HCT116 (cell line): ENCODE measurements at regions not wholly inside any gene's neighbourhood (a gene's known extent, or its start where the extent isn't known, plus 50 kb on each side); places are given as distances from the start of the nearest gene placed in this dataset.

Experiments used
- ATAC-seq: fragments of 200-7000 bp; cut with Tn5 transposase; 2 replicates; pipeline ENCODE4 v1.9.1; 2020; ENCODE audit warnings: mild to moderate bottlenecking, moderate library complexity
- BruUV-seq: library from RNA; stranded (reverse); fragments of 400-500 nt; replicated peaks from 2 replicates; lab custom pipeline; 2021; lab: Mats Ljungman, UMichigan
- CTCF ChIA-PET: fragments of 300-600 bp; sonication (Branson Sonifier 250); formaldehyde crosslinking; loops from one replicate; lab custom pipeline; 2021; ENCODE audit warnings: antibody characterized with exemption; lab: Charles Lee
- POLR2A ChIA-PET: fragments of 300-600, 350-600 bp; sonication (Branson Sonifier 250); formaldehyde crosslinking; loops from one replicate; lab custom pipeline; 2021; ENCODE audit warnings: antibody characterized with exemption; lab: Charles Lee
- RAD21 ChIA-PET, 2 experiments: fragments of 300-600 bp; sonication (Branson Sonifier 250); formaldehyde crosslinking; loops; one replicate each; lab custom pipeline; 2023; ENCODE audit warnings: low total read pairs in 2 of 2; ENCODE audit not compliant: uncharacterized antibody in 2 of 2, unreplicated experiment in 2 of 2, low non-redundant PET in 1 of 2; lab: Charles Lee
- DNase-seq: peaks from one replicate; pipeline ENCODE4 v3.0.0-alpha.2; 2010; ENCODE audit warnings: low read depth, low spot score
- H2AFZ ChIP-seq: fragments of 200-600 bp; shearing (Covaris generic), sonication (generic); 2 replicates; pipeline ENCODE4 v1.6.1; 2017; ENCODE audit warnings: low read depth, mixed run types, mixed read lengths, antibody characterized with exemption, low read length; ENCODE audit not compliant: poor library complexity, severe bottlenecking
- H3K27ac ChIP-seq: 2 replicates; pipeline ENCODE4 v1.5.1; 2012; ENCODE audit warnings: low read depth, low read length
- H3K27me3 ChIP-seq: fragments of 200-600 bp; sonication (generic); 2 replicates; pipeline ENCODE4 v1.6.1; 2016; ENCODE audit warnings: mixed run types, low read length, mixed read lengths; ENCODE audit not compliant: insufficient read depth
- H3K36me3 ChIP-seq, 2 experiments: fragments of 200-500 bp in 1 of 2; fragments of 200-600 bp in 1 of 2; sonication (Bioruptor generic) in 1 of 2; sonication (generic) in 1 of 2; 2 replicates each; pipeline versions ENCODE4 v1.5.1 to v1.6.1; 2014 to 2016; ENCODE audit warnings: low read length in 2 of 2, inconsistent platforms in 1 of 2, mixed read lengths in 1 of 2, mixed run types in 1 of 2; ENCODE audit not compliant: insufficient read depth in 2 of 2, control insufficient read depth in 1 of 2
- H3K4me1 ChIP-seq, 2 experiments: fragments of 200-600 bp in 1 of 2; sonication (generic) in 1 of 2; 2 replicates each; pipeline versions ENCODE4 v1.5.1 to v1.6.1; 2012 to 2017; ENCODE audit warnings: low read length in 2 of 2, inconsistent platforms in 1 of 2, mild to moderate bottlenecking in 1 of 2, mixed read lengths in 1 of 2, mixed run types in 1 of 2, moderate library complexity in 1 of 2; ENCODE audit not compliant: insufficient read depth in 2 of 2, control insufficient read depth in 1 of 2
- H3K4me2 ChIP-seq: fragments of 200-600 bp; sonication (generic); 2 replicates; pipeline ENCODE4 v1.6.1; 2017; ENCODE audit warnings: mixed run types, low read length, mixed read lengths
- H3K4me3 ChIP-seq, 2 experiments: fragments of 200-600 bp in 1 of 2; sonication (generic) in 1 of 2; replicated peaks in 1 of 2; 2 replicates each; pipeline ENCODE4 v1.5.1; 2011 to 2016; ENCODE audit warnings: low read length in 2 of 2, control low read depth in 1 of 2, low read depth in 1 of 2, mild to moderate bottlenecking in 1 of 2, mixed read lengths in 1 of 2, mixed run types in 1 of 2
- H3K79me2 ChIP-seq: fragments of 200-600 bp; sonication (generic); 2 replicates; pipeline ENCODE4 v1.6.1; 2017; ENCODE audit warnings: mild to moderate bottlenecking, mixed run types, low read length, moderate library complexity, mixed read lengths; ENCODE audit not compliant: insufficient read depth
- H3K9ac ChIP-seq: fragments of 200-600 bp; sonication (generic); 2 replicates; pipeline ENCODE4 v1.6.1; 2016; ENCODE audit warnings: low read length, mixed read lengths
- H3K9me2 ChIP-seq: fragments of 200-600 bp; sonication (generic), shearing (Covaris generic); 2 replicates; pipeline ENCODE4 v1.6.1; 2017; ENCODE audit warnings: mixed run types, mild to moderate bottlenecking, moderate library complexity; ENCODE audit not compliant: insufficient read depth
- H3K9me3 ChIP-seq, 2 experiments: fragments of 200-500 bp in 1 of 2; fragments of 200-600 bp in 1 of 2; sonication (Bioruptor generic) in 1 of 2; sonication (generic) in 1 of 2; 2 replicates each; pipeline ENCODE4 v1.6.1; 2014 to 2017; ENCODE audit warnings: low read length in 2 of 2, mixed read lengths in 2 of 2, inconsistent platforms in 1 of 2, low read depth in 1 of 2, mild to moderate bottlenecking in 1 of 2, mixed run types in 1 of 2, moderate library complexity in 1 of 2; ENCODE audit not compliant: control insufficient read depth in 1 of 2, insufficient read depth in 1 of 2
- H4K20me1 ChIP-seq: fragments of 200-600 bp; sonication (generic), shearing (Covaris generic); 2 replicates; pipeline ENCODE4 v1.6.1; 2017; ENCODE audit warnings: mixed run types, mild to moderate bottlenecking, moderate library complexity; ENCODE audit not compliant: insufficient read depth
- CEBPB ChIP-seq: IDR thresholded peaks from 2 replicates; pipeline ENCODE4 v1.6.1; 2012; ENCODE audit warnings: low read depth
- FOSL1 ChIP-seq: IDR thresholded peaks from 2 replicates; pipeline ENCODE4 v1.6.1; 2012; ENCODE audit warnings: low read depth
- MAX ChIP-seq: IDR thresholded peaks from 2 replicates; pipeline ENCODE4 v1.6.1; 2012
- SP1 ChIP-seq: IDR thresholded peaks from 2 replicates; pipeline ENCODE4 v1.6.1; 2012; ENCODE audit warnings: low read depth
- SRF ChIP-seq: IDR thresholded peaks from 2 replicates; pipeline ENCODE4 v1.6.1; 2012; ENCODE audit warnings: low read depth
- YY1 ChIP-seq: IDR thresholded peaks from 2 replicates; pipeline ENCODE4 v1.6.1; 2011; ENCODE audit warnings: low read length, low read depth, moderate library complexity, mild to moderate bottlenecking; ENCODE audit not compliant: insufficient replicate concordance; ENCODE audit errors: extremely low read depth
- ZNF274 ChIP-seq: fragments of 200-500 bp; sonication (Bioruptor generic); IDR thresholded peaks from 2 replicates; pipeline ENCODE4 v1.6.1; 2014; ENCODE audit warnings: mild to moderate bottlenecking, low read depth, low read length, inconsistent platforms
- intact Hi-C: fragments of 100-400 bp; cut with micrococcal nuclease; formaldehyde crosslinking; loops from 2 replicates; pipeline ENCODE4 v1.10.0; 2022
- TF ChIP-seq, protein P1 (sequence below): IDR thresholded peaks from 2 replicates; pipeline ENCODE4 v1.6.1; 2011; ENCODE audit warnings: mild to moderate bottlenecking, low read length, moderate library complexity; ENCODE audit not compliant: insufficient replicate concordance; ENCODE audit errors: extremely low read depth
- TF ChIP-seq, protein P2 (sequence below): IDR thresholded peaks from 2 replicates; pipeline ENCODE4 v1.6.1; 2012; ENCODE audit warnings: low read depth

GRCh38 chr11:111438168-111438567 is 59.1 kb upstream of the POU2AF1 start:
- TF ChIP-seq MAX (no peak), ZNF274 (no peak), YY1 (no peak), CEBPB (no peak), SRF (no peak), FOSL1 (no peak), SP1 (no peak)
- TF ChIP-seq, protein P1, sequence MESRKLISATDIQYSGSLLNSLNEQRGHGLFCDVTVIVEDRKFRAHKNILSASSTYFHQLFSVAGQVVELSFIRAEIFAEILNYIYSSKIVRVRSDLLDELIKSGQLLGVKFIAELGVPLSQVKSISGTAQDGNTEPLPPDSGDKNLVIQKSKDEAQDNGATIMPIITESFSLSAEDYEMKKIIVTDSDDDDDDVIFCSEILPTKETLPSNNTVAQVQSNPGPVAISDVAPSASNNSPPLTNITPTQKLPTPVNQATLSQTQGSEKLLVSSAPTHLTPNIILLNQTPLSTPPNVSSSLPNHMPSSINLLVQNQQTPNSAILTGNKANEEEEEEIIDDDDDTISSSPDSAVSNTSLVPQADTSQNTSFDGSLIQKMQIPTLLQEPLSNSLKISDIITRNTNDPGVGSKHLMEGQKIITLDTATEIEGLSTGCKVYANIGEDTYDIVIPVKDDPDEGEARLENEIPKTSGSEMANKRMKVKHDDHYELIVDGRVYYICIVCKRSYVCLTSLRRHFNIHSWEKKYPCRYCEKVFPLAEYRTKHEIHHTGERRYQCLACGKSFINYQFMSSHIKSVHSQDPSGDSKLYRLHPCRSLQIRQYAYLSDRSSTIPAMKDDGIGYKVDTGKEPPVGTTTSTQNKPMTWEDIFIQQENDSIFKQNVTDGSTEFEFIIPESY = no peak
- TF ChIP-seq, protein P2, sequence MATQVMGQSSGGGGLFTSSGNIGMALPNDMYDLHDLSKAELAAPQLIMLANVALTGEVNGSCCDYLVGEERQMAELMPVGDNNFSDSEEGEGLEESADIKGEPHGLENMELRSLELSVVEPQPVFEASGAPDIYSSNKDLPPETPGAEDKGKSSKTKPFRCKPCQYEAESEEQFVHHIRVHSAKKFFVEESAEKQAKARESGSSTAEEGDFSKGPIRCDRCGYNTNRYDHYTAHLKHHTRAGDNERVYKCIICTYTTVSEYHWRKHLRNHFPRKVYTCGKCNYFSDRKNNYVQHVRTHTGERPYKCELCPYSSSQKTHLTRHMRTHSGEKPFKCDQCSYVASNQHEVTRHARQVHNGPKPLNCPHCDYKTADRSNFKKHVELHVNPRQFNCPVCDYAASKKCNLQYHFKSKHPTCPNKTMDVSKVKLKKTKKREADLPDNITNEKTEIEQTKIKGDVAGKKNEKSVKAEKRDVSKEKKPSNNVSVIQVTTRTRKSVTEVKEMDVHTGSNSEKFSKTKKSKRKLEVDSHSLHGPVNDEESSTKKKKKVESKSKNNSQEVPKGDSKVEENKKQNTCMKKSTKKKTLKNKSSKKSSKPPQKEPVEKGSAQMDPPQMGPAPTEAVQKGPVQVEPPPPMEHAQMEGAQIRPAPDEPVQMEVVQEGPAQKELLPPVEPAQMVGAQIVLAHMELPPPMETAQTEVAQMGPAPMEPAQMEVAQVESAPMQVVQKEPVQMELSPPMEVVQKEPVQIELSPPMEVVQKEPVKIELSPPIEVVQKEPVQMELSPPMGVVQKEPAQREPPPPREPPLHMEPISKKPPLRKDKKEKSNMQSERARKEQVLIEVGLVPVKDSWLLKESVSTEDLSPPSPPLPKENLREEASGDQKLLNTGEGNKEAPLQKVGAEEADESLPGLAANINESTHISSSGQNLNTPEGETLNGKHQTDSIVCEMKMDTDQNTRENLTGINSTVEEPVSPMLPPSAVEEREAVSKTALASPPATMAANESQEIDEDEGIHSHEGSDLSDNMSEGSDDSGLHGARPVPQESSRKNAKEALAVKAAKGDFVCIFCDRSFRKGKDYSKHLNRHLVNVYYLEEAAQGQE = no peak
- no TSS peak for BruUV-seq
- Histone ChIP-seq H3K9me2 (no peaks in the 10 kb centered on the region), H3K36me3 (no peaks in the 10 kb centered on the region), H3K9ac (no peak overlapping the region), H3K9me3 (no peaks in the 10 kb centered on the region), H3K27me3 (no peaks in the 10 kb centered on the region), H4K20me1 (no peaks in the 10 kb centered on the region), H3K4me3 (no peak overlapping the region), H2AFZ (no peak overlapping the region), H3K79me2 (no peaks in the 10 kb centered on the region), H3K4me2 (no peak overlapping the region), H3K4me1 (peaks cover 4 to 12% of the 10 kb centered on the region in 2 experiments; a peak in 3 of 4 replicates), H3K27ac (no peak overlapping the region)
- POLR2A ChIA-PET = no interaction called here
- RAD21 ChIA-PET = interaction anchor here in 1 of 2 experiments (0.6 kb wide), 1 partner anchor 974 kb away, joined by 4 read pairs; no protein-coding TSS in a partner anchor
- CTCF ChIA-PET = interaction anchor here (1.4 kb wide), 1 partner anchor 8 kb away, joined by 5 read pairs; no protein-coding TSS in a partner anchor
- ATAC-seq (no peak), DNase-seq (no peak)
- intact Hi-C loops = loop anchor here (10.0 kb wide), 1 partner anchor 1243 kb away; no protein-coding TSS in a partner anchor
